Stimulated activated CD4-positive, alpha-beta T cell treated with anti-CD3 and anti-CD28 coated beads, Interleukin-2, amount 100 ng/mL, for 48 hours (primary cell): ENCODE measurements at regions not wholly inside any gene's neighbourhood (a gene's known extent, or its start where the extent isn't known, plus 50 kb on each side); places are given as distances from the start of the nearest gene placed in this dataset.
"Not testable (repeated sequence)": the region's sequence is repeated elsewhere in the genome, so short reads cannot be mapped to it uniquely, and the experiment has no call there.

Experiments
- DNase-seq, 2 donors: peaks; one replicate each; pipeline ENCODE4 v3.0.0-alpha.2; 2020

DNA sequence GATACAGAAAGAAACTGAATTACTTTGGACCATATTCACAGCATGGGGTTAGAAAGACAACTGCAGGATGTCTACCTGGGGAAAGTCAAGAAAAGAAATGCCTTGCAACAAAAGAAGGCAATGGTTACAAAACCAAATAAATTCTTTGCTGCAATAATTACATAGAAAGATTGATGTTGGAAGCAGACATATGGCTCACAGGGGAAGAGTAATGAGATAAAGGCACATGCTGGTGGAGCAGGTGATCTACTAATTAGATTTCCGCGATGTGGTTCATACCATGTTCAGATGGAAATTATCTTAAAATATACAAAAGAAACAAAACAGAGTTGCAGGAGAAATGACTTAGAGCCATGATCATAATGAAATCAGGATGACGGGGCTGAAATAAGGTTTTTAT lies 718.8 kb upstream of the PKDCC start:
- no peak for DNase-seq

DNA sequence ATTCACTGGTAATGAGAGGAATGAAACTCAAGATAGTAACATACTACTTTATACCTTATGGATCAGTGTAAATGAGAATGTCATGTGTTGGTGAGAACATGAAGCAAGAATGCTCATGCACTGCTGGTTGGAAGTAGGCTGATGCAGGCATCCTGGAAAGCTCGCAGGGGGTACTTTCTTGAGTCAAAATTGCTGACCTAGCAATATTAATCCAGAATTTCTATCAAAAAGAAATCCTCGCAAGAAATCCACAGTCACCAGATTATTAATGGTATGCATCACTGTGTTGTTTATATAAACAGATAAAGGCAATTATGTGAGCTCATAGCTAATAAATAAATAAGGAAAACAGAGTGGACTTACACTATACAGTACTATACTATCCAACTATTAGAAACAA lies 713.7 kb upstream of the PKDCC start:
- no peak for DNase-seq

GRCh38 chr2:41335573-41335972 lies 712.2 kb upstream of the PKDCC start:
- DNase-seq: not testable (repeated sequence)

DNA sequence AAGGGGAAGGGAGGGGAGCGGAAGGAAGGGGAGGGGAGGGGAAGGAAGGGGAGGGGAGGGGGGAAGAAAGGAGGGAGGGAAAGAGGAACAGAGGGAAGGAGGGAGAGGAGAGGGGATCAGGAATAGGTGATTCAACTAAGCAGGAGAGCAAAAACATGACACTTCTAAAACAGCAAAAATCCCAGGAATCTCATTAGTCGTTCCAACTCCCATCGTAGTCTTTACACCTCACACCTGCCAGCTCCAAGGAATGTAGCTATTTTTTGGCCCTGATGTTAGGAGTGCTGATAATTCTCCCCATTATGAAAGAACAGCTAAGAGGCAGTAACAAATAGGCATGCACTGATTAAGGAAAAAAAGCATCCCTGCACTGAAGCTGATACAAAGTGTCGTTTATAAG lies 709.9 kb upstream of the PKDCC start:
- DNase-seq: no peak

- DNase-seq: no peak
Observed at GRCh38 chr2:41344529-41344928, 703.3 kb upstream of the PKDCC start.

- DNase-seq: no peak
Observed at GRCh38 chr2:41353060-41353459, 694.8 kb upstream of the PKDCC start.

- DNase-seq: no peak
Observed at GRCh38 chr2:41355794-41356193, 692.0 kb upstream of the PKDCC start.

DNA sequence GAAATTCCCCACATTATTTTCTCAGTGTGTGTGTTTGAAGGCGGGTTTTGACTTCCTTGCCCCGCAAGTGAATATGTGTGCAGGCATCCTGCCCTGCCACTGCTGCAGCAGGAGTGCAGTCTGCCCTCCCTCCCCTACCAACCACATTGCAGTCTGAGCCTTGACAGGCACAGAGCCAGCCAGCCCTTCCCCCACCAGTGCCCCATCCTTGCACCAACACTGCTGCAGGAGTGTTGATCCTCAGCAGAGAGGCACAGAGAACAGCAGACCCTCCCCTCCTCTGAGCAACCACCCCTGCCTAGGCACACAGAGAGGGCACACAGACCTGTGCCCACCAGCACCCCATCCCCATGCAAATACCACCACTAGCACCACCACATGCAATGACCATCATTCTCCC lies 683.0 kb upstream of the PKDCC start:
- no peak for DNase-seq

DNA sequence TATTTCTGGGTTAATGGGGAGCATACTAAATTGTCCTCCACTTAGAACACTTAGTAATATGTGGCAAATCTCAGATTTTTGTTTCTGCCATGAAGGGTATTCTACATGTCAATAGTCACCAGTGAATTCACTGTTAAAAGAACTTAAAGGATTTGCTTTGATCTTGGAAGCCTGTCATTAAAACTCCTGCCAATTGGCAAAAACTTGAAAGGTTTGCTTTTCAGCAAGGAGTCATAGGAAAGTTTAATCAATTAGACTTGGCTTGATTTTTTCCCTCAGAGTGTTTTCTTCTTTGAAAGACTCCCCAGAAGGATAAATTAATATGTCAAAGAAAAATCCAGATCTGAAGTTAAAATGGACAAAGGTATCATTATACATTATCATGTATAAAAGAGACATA lies 671.9 kb upstream of the PKDCC start:
- no peak for DNase-seq

GRCh38 chr2:41377837-41378236 lies 670.0 kb upstream of the PKDCC start:
- DNase-seq: no peak

- DNase-seq: no peak
Observed at GRCh38 chr2:41378420-41378819, 669.4 kb upstream of the PKDCC start.

- DNase-seq: no peak
Observed at GRCh38 chr2:41379496-41380221, 668.2 kb upstream of the PKDCC start.

- DNase-seq: no peak
Observed at GRCh38 chr2:41381701-41382100, 666.1 kb upstream of the PKDCC start.

GRCh38 chr2:41387519-41387918 lies 660.3 kb upstream of the PKDCC start:
- no peak for DNase-seq

DNA sequence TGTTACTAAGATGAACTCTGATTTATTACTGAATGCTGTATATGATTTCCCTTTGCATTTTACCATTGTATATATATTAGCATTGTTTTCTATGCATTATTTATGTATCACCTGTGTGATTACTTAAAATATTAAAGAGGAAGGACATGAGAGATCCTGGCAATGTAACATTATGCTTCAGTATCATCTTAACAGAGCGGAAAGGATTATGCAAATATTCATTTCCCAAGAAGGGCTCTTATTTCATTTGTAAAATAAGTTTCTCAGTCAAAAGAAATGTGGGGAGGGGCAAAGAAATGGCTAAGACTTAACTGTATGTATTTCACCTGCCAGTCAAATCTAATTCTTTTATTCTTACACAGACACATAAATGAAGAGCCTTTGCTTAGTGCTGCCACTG lies 654.2 kb upstream of the PKDCC start:
- DNase-seq: no peak

GRCh38 chr2:41394541-41394940 lies 653.3 kb upstream of the PKDCC start:
- DNase-seq: no peak

GRCh38 chr2:41395692-41396091 lies 652.1 kb upstream of the PKDCC start:
- no peak for DNase-seq

GRCh38 chr2:41399437-41400087 lies 648.3 kb upstream of the PKDCC start:
- no peak for DNase-seq

DNA sequence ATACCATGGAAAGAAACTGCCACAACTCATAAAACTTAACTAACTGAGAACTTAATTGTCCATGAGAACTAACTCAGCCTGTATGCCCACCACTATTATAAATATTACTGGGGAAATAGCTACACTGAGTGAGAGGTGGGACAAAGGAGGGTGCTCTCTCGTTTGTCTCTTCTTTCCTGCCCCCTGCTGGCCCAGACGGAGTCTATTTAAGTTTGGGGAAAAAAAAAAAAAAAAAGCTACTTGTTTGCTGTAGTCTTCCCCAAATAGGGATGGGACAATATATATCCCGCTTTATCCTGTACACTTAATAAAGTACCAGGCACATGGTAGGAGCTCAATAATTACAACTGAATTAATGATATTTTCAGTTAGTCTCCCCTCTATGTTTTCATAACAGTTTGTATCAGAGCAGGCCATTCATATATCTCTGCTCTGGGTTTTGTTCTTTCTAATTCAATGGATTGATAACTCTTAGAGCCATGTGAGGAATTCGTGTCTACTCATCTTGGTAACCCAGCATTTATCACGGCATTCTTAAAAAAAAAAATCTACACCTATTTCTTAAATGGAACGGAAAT lies 647.6 kb upstream of the PKDCC start:
- DNase-seq: no peak

DNA sequence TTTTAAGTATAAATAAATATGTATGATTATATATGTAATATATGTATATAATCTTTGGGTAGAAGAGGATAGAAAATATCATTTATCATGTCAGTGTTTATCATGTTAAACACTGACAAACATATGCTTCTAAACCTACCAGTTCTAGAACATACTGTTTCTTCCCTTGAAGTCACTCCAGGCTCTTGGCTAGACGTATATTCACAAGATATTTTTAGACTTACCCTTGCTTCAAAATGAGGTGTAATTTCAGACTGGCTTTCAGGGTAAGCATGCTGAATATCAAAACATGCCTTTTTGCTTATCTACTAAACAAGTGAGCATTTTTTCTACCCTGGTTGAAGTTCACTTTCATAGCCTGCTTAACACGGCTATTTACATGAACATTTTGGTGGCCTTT lies 642.4 kb upstream of the PKDCC start:
- DNase-seq: no peak

GRCh38 chr2:41409328-41409727 lies 638.5 kb upstream of the PKDCC start:
- DNase-seq: no peak

GRCh38 chr2:41410011-41410410 lies 637.8 kb upstream of the PKDCC start:
- DNase-seq: no peak

DNA sequence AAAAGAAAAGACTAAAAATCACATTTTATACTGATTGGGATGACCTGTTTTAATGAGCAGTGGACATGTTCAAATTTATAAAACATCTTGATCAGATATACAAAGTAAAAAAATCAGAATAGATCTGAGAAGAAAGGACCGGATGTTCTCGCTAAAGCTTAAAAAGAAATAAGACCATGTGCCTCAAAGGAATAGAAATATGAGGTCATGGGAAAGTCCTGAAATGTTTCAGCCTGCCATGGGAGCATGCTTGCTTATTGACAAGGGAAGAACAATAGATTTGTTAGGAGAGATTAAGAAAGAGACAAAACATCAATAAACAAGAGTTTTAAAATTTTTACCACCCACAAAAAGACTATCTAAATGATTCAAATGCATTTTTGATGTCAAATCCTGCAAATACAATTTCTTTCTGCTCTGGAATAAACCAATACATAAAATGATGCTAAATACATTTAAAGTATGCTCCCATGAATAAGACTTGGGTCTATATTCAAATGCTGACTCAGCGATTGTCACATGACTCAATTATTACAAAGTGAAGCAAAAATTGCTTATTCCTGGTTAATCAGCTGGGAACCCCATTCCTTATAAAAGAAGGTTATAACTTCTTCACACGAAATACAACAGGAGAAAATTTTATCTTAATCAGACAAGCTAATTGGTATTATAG lies 633.9 kb upstream of the PKDCC start:
- no peak for DNase-seq
